Neuron (in vitro differentiated cells): ENCODE measurements at regions not wholly inside any gene's neighbourhood (a gene's known extent, or its start where the extent isn't known, plus 50 kb on each side); places are given as distances from the start of the nearest gene placed in this dataset.

ENCODE experiments used
- H2AFZ ChIP-seq: one replicate; pipeline ENCODE4 v1.6.1; 2013; ENCODE audit warnings: low read depth, mild to moderate bottlenecking, inconsistent platforms, low read length, moderate library complexity
- H3K27me3 ChIP-seq: one replicate; pipeline ENCODE4 v1.6.1; 2013; ENCODE audit warnings: low read length; ENCODE audit not compliant: insufficient read depth
- H3K36me3 ChIP-seq: one replicate; pipeline ENCODE4 v1.6.1; 2013; ENCODE audit warnings: low read length; ENCODE audit not compliant: insufficient read depth
- H3K4me1 ChIP-seq: one replicate; pipeline ENCODE4 v1.6.1; 2013; ENCODE audit warnings: low read length; ENCODE audit not compliant: insufficient read depth
- H3K4me3 ChIP-seq: 2 replicates; pipeline ENCODE4 v1.5.1; 2013; ENCODE audit warnings: mild to moderate bottlenecking, low read length, moderate library complexity
- H3K9me3 ChIP-seq: one replicate; pipeline ENCODE4 v1.6.1; 2013; ENCODE audit warnings: low read length

- no peaks in the 10 kb centered on the region for H3K27me3 ChIP-seq
- no peak overlapping the region for H2AFZ ChIP-seq
- H3K4me1 ChIP-seq = peaks cover 2% of the 10 kb centered on the region
- no peaks in the 10 kb centered on the region for H3K36me3 ChIP-seq
- H3K4me3 ChIP-seq = no peak overlapping the region
- peaks cover 2% of the 10 kb centered on the region for H3K9me3 ChIP-seq
Measured at GRCh38 chr3:146658841-146659240, 53.7 kb upstream of the PLSCR5 start.

DNA sequence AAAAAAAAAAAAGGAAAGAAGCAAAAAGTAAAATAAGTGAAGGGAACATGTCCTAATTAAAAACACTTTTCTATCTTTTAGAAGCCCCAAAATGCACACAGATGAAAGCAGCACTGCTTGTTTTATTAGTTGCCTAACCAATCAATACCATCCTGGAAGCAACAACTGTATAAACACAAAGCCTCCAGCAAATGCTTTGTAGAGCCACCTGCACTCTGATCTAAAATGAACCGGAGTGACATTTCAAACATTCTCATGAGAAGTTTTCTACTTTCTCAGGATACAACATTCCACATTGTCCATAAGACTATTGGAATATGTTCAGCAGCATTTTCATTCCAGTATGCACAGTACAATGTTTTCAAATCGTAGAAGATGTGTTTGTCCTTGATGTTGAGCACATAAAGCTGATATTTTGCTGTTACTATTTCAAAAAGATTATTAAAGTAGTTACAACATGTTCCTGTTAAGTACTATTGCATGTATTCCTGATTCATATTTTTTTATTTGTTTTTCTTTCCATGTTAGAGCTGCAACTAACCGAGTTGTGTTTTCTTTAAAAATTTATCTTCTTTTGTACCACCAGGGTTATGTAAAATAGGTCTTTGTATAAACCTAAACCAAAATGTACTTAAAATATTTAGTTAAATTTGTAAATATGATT lies 50.3 kb upstream of the PLSCR5 start:
- Histone ChIP-seq H3K4me1 (peaks cover 2% of the 10 kb centered on the region), H3K4me3 (no peak overlapping the region), H2AFZ (no peak overlapping the region), H3K36me3 (no peaks in the 10 kb centered on the region), H3K9me3 (peaks cover 2% of the 10 kb centered on the region), H3K27me3 (no peaks in the 10 kb centered on the region)
